ENCODE measurements at regions not wholly inside any gene's neighbourhood (a gene's known extent, or its start where the extent isn't known, plus 50 kb on each side); places are given as distances from the start of the nearest gene placed in this dataset.
"Not testable (repeated sequence)": the region's sequence is repeated elsewhere in the genome, so short reads cannot be mapped to it uniquely, and the experiment has no call there.

DNA sequence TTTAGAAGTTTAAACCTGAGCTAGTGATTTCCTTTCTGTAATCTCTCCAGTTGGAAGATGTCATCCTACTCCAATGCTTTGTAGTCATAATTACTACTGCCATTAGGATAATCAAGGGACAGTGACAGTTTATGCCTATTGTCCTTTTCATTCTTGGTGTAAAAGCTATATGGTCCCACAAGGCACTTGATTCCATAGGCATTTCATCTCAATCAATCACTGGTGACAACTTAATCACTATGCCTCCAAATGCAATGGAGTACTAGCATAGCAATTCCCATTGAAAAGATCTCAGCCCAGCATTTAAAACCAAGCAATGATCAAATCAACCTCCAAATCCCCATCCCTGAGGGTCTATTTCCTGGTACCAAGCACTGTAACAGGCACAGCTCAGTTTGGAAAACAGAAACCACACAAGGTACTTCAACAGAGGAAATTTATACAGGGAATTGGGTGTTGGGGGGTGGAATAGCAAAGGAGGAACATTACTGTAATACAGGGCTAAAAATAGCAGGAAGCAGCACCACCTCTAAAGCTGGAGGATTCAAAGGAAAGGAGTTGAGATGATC, 51.0 kb downstream of the FHIP2A start:
- Histone ChIP-seq H3K36me3 (ENCODE audit: control insufficient read depth in 3 of 3, insufficient read depth in 2 of 3, low read depth in 1 of 3, low read length in 3 of 3) (no peaks in the 10 kb centered on the region), H3K27me3 (ENCODE audit: control insufficient read depth in 3 of 3, insufficient read depth in 3 of 3, low read length in 3 of 3) (peaks cover 0 to 4% (median 3%) of the 10 kb centered on the region in 3 donors), H3K9me3 (ENCODE audit: control insufficient read depth in 2 of 2, insufficient read depth in 1 of 2, low read depth in 1 of 2, low read length in 1 of 2) (no peaks in the 10 kb centered on the region), H3K27ac (ENCODE audit: low read depth in 1 of 3, low read length in 2 of 3) (no peak overlapping the region), H3K4me1 (ENCODE audit: control insufficient read depth in 3 of 3, insufficient read depth in 2 of 3, low read depth in 1 of 3, low read length in 2 of 3) (no peaks in the 10 kb centered on the region), H3K4me3 (ENCODE audit: low read depth in 1 of 3, low read length in 3 of 3) (no peak overlapping the region)
- DNase-seq = no peak
- FAIRE-seq = no peak

DNA sequence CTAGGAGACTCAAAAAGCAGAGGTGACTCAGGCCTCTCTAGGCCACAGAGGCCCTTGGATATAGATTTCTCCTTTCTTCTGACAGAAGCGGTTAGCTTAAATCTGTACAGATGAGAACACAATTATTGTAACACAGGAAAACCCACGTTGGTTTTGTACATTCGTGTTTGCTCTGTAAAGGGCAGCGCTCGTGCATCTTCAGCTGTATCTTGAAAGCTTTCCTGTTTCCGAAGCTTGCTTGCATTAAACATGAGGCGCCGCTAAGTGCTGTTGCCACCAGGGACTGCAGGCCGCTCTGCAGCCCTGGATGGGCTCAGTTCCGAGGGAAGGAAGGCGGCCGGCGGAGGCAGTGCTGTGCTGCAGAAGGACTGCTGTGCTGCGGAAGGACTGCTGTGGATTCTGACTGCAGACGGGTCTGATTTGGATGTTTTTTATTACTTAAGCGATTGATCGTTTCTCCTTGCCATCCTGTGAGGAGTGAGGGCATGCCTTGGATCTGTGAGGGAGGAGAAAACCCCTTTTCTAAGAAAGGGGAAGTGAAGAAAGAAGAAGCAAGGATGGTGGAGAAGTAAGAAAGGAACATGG, 53.3 kb downstream of the FHIP2A start:
- Histone ChIP-seq H3K4me3 (ENCODE audit: low read depth in 1 of 3, low read length in 3 of 3) (no peak overlapping the region), H3K27ac (ENCODE audit: low read depth in 1 of 3, low read length in 2 of 3) (no peak overlapping the region), H3K27me3 (ENCODE audit: control insufficient read depth in 3 of 3, insufficient read depth in 3 of 3, low read length in 3 of 3) (peaks cover 0 to 4% (median 3%) of the 10 kb centered on the region in 3 donors), H3K36me3 (ENCODE audit: control insufficient read depth in 3 of 3, insufficient read depth in 2 of 3, low read depth in 1 of 3, low read length in 3 of 3) (no peaks in the 10 kb centered on the region), H3K9me3 (ENCODE audit: control insufficient read depth in 2 of 2, insufficient read depth in 1 of 2, low read depth in 1 of 2, low read length in 1 of 2) (no peaks in the 10 kb centered on the region), H3K4me1 (ENCODE audit: control insufficient read depth in 3 of 3, insufficient read depth in 2 of 3, low read depth in 1 of 3, low read length in 2 of 3) (no peaks in the 10 kb centered on the region)
- DNase-seq (peak in 1 of 2 donors; percentile 25), FAIRE-seq (no peak)
- WGBS, 3 donors = 32 to 64% (median 52%) methylated on average over 17 of the region's 17 CpGs

DNA sequence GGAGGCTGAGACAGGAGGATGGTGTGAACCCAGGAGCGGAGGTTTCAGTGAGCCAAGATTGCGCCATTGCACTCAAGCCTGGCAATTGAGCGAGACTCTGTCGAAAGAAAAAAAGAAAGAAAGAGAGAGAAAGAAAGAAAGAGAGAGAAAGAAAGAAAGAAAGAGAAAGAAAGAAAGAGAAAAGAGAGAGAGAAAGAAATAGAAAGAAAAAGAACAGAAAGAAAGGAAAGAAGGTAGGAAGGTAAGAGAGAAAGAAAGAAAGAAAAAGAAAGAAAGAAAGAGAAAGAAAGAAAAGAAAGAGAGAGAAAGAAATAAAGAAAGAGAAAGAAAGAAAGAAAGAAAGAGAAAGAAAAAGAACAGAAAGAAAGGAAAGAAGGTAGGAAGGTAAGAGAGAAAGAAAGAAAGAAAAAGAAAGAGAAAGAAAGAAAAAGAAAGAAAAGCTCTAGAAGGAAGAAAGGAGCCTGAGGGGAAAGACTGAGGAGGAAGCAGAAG, 54.1 kb downstream of the FHIP2A start:
- FAIRE-seq; H3K9me3 ChIP-seq (ENCODE audit: control insufficient read depth in 2 of 2, insufficient read depth in 1 of 2, low read depth in 1 of 2, low read length in 1 of 2): not testable (repeated sequence)

DNA sequence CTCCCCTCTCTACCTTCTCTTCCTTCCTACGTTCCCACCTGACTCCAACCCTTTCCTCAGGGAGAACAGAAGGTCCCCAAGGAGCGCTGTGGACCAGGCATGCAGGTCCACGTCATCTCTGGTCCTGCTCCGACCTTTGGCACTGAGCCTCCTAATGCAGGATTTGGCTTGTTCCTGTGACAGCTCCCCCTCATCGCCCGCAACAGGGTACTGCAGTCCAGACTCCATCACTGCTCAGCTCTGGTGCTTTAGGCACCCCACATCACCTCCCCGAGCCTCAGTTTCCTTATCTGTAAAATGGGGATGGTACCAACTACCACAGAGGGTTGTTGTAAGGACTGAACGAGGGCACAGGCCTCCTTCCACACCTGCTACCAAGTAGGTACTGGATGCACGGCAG, 54.6 kb downstream of the FHIP2A start:
- Histone ChIP-seq H3K36me3 (ENCODE audit: control insufficient read depth in 3 of 3, insufficient read depth in 2 of 3, low read depth in 1 of 3, low read length in 3 of 3) (no peaks in the 10 kb centered on the region), H3K4me3 (ENCODE audit: low read depth in 1 of 3, low read length in 3 of 3) (no peak overlapping the region), H3K9me3 (ENCODE audit: control insufficient read depth in 2 of 2, insufficient read depth in 1 of 2, low read depth in 1 of 2, low read length in 1 of 2) (no peaks in the 10 kb centered on the region), H3K27me3 (ENCODE audit: control insufficient read depth in 3 of 3, insufficient read depth in 3 of 3, low read length in 3 of 3) (peaks cover 0 to 4% (median 2%) of the 10 kb centered on the region in 3 donors), H3K4me1 (ENCODE audit: control insufficient read depth in 3 of 3, insufficient read depth in 2 of 3, low read depth in 1 of 3, low read length in 2 of 3) (peaks cover 0 to 6% (median 3%) of the 10 kb centered on the region in 3 donors), H3K27ac (ENCODE audit: low read depth in 1 of 3, low read length in 2 of 3) (no peak overlapping the region)
- DNase-seq (peak in 1 of 2 donors; percentile 20), FAIRE-seq (no peak)
- WGBS, 3 donors = 47 to 83% (median 71%) methylated on average over 9 of the region's 9 CpGs

More for the DNA sequence above, 54.1 kb downstream of the FHIP2A start:
- not testable (repeated sequence) for H3K27ac ChIP-seq (ENCODE audit: low read depth in 1 of 3, low read length in 2 of 3); H3K27me3 ChIP-seq (ENCODE audit: control insufficient read depth in 3 of 3, insufficient read depth in 3 of 3, low read length in 3 of 3); DNase-seq; H3K4me1 ChIP-seq (ENCODE audit: control insufficient read depth in 3 of 3, insufficient read depth in 2 of 3, low read depth in 1 of 3, low read length in 2 of 3); H3K36me3 ChIP-seq (ENCODE audit: control insufficient read depth in 3 of 3, insufficient read depth in 2 of 3, low read depth in 1 of 3, low read length in 3 of 3); H3K4me3 ChIP-seq (ENCODE audit: low read depth in 1 of 3, low read length in 3 of 3)
- 97 to 98% (median 97%) methylated on average over 4 of the region's 4 CpGs for WGBS, 3 donors

DNA sequence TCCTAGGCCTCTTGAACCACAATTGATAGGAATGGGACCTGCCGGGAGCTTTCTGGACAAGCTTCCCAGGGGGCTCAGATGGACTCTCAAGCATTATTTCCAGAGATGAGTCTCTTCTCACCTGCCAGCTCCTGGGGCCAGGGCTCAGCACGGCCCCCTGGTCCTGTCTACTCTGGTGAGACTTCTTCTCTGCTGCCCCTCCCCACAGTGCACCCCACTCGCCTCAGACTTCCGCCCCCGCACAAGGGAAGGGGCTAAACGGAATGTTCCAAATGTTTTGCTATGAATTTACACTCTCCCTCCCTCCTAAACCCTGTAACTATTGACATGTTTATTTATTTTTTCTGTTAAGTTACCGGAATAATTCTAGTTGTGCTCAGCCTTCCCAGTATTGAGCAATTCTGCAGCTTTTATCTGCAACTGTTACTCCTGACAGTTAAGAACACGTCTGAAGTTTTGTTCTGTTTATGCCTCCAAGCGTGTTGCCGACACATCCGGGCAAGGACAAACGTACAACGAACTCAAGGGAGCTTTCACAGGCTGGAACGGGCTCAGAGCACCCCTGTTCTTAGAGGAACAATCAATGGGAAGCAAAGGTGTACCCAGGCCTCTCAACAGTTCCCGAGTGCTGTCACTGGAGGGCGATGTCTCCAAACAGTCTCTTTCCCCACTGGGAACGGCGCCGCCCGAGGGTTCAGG, 55.2 kb downstream of the FHIP2A start:
- FAIRE-seq = no peak
- WGBS, 3 donors = 26 to 34% (median 28%) methylated on average over 20 of the region's 20 CpGs
- H3K27ac ChIP-seq (ENCODE audit: low read depth in 1 of 3, low read length in 2 of 3) = no peak overlapping the region

DNA sequence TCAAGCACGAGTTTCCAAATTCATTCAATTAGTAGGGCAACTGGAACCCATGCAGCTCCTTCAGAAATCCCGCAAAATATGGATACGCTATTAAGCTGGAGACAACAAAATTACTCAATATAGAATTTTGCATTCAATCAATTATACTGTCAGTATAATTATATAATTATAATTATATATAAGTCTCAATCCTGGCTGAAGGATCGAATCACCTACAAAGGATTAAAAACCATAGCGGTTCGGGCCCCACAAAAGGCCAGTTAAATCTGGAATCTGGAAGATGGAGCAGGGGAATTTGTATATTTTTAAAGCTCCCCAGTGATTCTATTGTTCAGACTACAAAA, 55.7 kb downstream of the FHIP2A start:
- Histone ChIP-seq H3K4me3 (ENCODE audit: low read depth in 1 of 3, low read length in 3 of 3) (no peak overlapping the region), H3K4me1 (ENCODE audit: control insufficient read depth in 3 of 3, insufficient read depth in 2 of 3, low read depth in 1 of 3, low read length in 2 of 3) (peaks cover 0 to 11% (median 7%) of the 10 kb centered on the region in 3 donors), H3K27ac (ENCODE audit: low read depth in 1 of 3, low read length in 2 of 3) (no peak overlapping the region), H3K27me3 (ENCODE audit: control insufficient read depth in 3 of 3, insufficient read depth in 3 of 3, low read length in 3 of 3) (peaks cover 0 to 4% (median 0%) of the 10 kb centered on the region in 3 donors), H3K9me3 (ENCODE audit: control insufficient read depth in 2 of 2, insufficient read depth in 1 of 2, low read depth in 1 of 2, low read length in 1 of 2) (no peaks in the 10 kb centered on the region), H3K36me3 (ENCODE audit: control insufficient read depth in 3 of 3, insufficient read depth in 2 of 3, low read depth in 1 of 3, low read length in 3 of 3) (no peaks in the 10 kb centered on the region)
- FAIRE-seq = no peak
- WGBS, 3 donors = 43 to 55% (median 45%) methylated on average over 6 of the region's 6 CpGs
- no peak for DNase-seq

More for the DNA sequence above, 55.2 kb downstream of the FHIP2A start:
- Histone ChIP-seq H3K27me3 (ENCODE audit: control insufficient read depth in 3 of 3, insufficient read depth in 3 of 3, low read length in 3 of 3) (peaks cover 0 to 4% (median 0%) of the 10 kb centered on the region in 3 donors), H3K36me3 (ENCODE audit: control insufficient read depth in 3 of 3, insufficient read depth in 2 of 3, low read depth in 1 of 3, low read length in 3 of 3) (no peaks in the 10 kb centered on the region), H3K4me3 (ENCODE audit: low read depth in 1 of 3, low read length in 3 of 3) (no peak overlapping the region), H3K4me1 (ENCODE audit: control insufficient read depth in 3 of 3, insufficient read depth in 2 of 3, low read depth in 1 of 3, low read length in 2 of 3) (peaks cover 0 to 11% (median 7%) of the 10 kb centered on the region in 3 donors), H3K9me3 (ENCODE audit: control insufficient read depth in 2 of 2, insufficient read depth in 1 of 2, low read depth in 1 of 2, low read length in 1 of 2) (no peaks in the 10 kb centered on the region)
- DNase-seq = peak; percentile 70 to 72

DNA sequence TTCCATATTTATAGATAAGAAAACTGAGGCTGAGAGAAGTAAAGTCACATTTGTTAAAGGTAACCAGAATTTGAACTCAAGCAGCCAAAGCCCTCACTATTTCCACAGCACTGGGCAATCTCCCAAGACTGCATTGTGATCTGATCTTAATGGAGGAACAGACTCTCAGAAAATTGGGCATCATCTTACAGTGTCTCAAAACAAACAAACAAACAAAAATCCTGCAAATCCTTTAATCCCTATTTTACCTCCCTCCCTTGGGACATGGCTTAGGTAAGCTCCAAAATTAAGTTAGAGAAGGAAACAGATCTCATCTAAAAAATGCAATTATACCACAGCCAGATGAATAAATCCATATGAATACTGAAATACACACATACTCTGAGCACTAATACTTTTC, 57.5 kb downstream of the FHIP2A start:
- DNase-seq = no peak

DNA sequence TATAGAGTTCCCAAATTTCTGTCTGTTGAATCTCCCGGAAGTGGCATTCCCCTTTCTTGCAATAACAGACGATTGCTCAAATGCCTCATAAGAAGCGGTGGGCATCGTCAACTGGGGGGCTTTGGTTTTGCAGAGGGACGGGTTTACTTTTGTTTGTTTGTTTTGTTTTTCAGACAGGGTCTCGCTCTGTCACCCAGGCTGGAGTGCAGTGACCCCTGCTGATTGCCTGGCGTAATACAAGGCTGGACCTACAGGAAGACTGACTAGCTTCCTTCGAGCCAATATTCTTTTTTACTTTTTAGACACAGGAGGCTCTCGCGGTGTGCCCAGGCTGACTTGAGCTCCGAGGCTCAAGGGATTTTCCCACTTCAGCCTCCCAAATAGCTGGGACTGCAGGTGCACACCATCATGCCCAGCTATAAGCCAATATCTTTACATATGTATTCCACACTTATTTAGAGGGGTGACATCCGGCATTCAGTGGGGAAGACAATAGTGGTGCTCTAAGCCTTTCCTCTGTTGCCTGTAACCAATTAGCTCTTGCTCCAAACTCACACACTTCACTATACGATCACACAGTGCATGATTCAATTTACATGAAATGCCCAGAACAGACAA, 58.1 kb downstream of the FHIP2A start:
- Histone ChIP-seq H3K4me3 (ENCODE audit: low read depth in 1 of 3, low read length in 3 of 3) (no peak overlapping the region), H3K9me3 (ENCODE audit: control insufficient read depth in 2 of 2, insufficient read depth in 1 of 2, low read depth in 1 of 2, low read length in 1 of 2) (no peaks in the 10 kb centered on the region), H3K27ac (ENCODE audit: low read depth in 1 of 3, low read length in 2 of 3) (no peak overlapping the region), H3K27me3 (ENCODE audit: control insufficient read depth in 3 of 3, insufficient read depth in 3 of 3, low read length in 3 of 3) (no peaks in the 10 kb centered on the region), H3K4me1 (ENCODE audit: control insufficient read depth in 3 of 3, insufficient read depth in 2 of 3, low read depth in 1 of 3, low read length in 2 of 3) (peaks cover 0 to 11% (median 7%) of the 10 kb centered on the region in 3 donors), H3K36me3 (ENCODE audit: control insufficient read depth in 3 of 3, insufficient read depth in 2 of 3, low read depth in 1 of 3, low read length in 3 of 3) (no peaks in the 10 kb centered on the region)
- DNase-seq = peak; percentile 14 to 17
- no peak for FAIRE-seq
- 40 to 53% (median 52%) methylated on average over 13 of the region's 13 CpGs for WGBS, 3 donors

More for the DNA sequence above, 57.5 kb downstream of the FHIP2A start:
- Histone ChIP-seq H3K9me3 (ENCODE audit: control insufficient read depth in 2 of 2, insufficient read depth in 1 of 2, low read depth in 1 of 2, low read length in 1 of 2) (no peaks in the 10 kb centered on the region), H3K27me3 (ENCODE audit: control insufficient read depth in 3 of 3, insufficient read depth in 3 of 3, low read length in 3 of 3) (no peaks in the 10 kb centered on the region), H3K36me3 (ENCODE audit: control insufficient read depth in 3 of 3, insufficient read depth in 2 of 3, low read depth in 1 of 3, low read length in 3 of 3) (no peaks in the 10 kb centered on the region), H3K27ac (ENCODE audit: low read depth in 1 of 3, low read length in 2 of 3) (no peak overlapping the region), H3K4me1 (ENCODE audit: control insufficient read depth in 3 of 3, insufficient read depth in 2 of 3, low read depth in 1 of 3, low read length in 2 of 3) (peaks cover 0 to 11% (median 7%) of the 10 kb centered on the region in 3 donors), H3K4me3 (ENCODE audit: low read depth in 1 of 3, low read length in 3 of 3) (no peak overlapping the region)
- no peak for FAIRE-seq
